Fibroblast of peridontal ligament (primary cell): ENCODE measurements at regions not wholly inside any gene's neighbourhood (a gene's known extent, or its start where the extent isn't known, plus 50 kb on each side); places are given as distances from the start of the nearest gene placed in this dataset.
"Not testable (repeated sequence)": the region's sequence is repeated elsewhere in the genome, so short reads cannot be mapped to it uniquely, and the experiment has no call there.

Experiments
- DNase-seq: peaks from one replicate; pipeline ENCODE4 v3.0.0-alpha.2; 2010; ENCODE audit errors: extremely low read depth

- not testable (repeated sequence) for DNase-seq
Observed at GRCh38 chr11:37430966-37431632, 833.1 kb upstream of the RAG2 start.

- no peak for DNase-seq
Observed at GRCh38 chr11:37422511-37422910, 824.5 kb upstream of the RAG2 start.

GRCh38 chr11:37411289-37411688 lies 813.3 kb upstream of the RAG2 start:
- no peak for DNase-seq

GRCh38 chr11:37409124-37409523 lies 811.1 kb upstream of the RAG2 start:
- no peak for DNase-seq

GRCh38 chr11:37407461-37407860 lies 809.4 kb upstream of the RAG2 start:
- DNase-seq: no peak

GRCh38 chr11:37406651-37407050 lies 808.6 kb upstream of the RAG2 start:
- DNase-seq: no peak

GRCh38 chr11:37404231-37404630 lies 806.2 kb upstream of the RAG2 start:
- DNase-seq: no peak

GRCh38 chr11:37402663-37403062 lies 804.6 kb upstream of the RAG2 start:
- DNase-seq: no peak

- DNase-seq: no peak
Observed at GRCh38 chr11:37394236-37394870, 796.3 kb upstream of the RAG2 start.

- no peak for DNase-seq
Observed at GRCh38 chr11:37391615-37392014, 793.6 kb upstream of the RAG2 start.

GRCh38 chr11:37390576-37391083 lies 792.6 kb upstream of the RAG2 start:
- DNase-seq: no peak

GRCh38 chr11:37378958-37379357 lies 780.9 kb upstream of the RAG2 start:
- DNase-seq: no peak

- DNase-seq: no peak
Observed at GRCh38 chr11:37372667-37373066, 774.6 kb upstream of the RAG2 start.

- DNase-seq: no peak
Observed at GRCh38 chr11:37371346-37371970, 773.4 kb upstream of the RAG2 start.

GRCh38 chr11:37370817-37371216 lies 772.8 kb upstream of the RAG2 start:
- DNase-seq: no peak

- DNase-seq: no peak
Observed at GRCh38 chr11:37364246-37364839, 766.3 kb upstream of the RAG2 start.

GRCh38 chr11:37353192-37353591 lies 755.2 kb upstream of the RAG2 start:
- no peak for DNase-seq

- DNase-seq: no peak
Observed at GRCh38 chr11:37352485-37352884, 754.4 kb upstream of the RAG2 start.

- DNase-seq: no peak
Observed at GRCh38 chr11:37343290-37343689, 745.3 kb upstream of the RAG2 start.

- no peak for DNase-seq
Observed at GRCh38 chr11:37336401-37336800, 738.4 kb upstream of the RAG2 start.

GRCh38 chr11:37333345-37333744 lies 735.3 kb upstream of the RAG2 start:
- no peak for DNase-seq

GRCh38 chr11:37323843-37324242 lies 725.8 kb upstream of the RAG2 start:
- DNase-seq: no peak
